H1 (cell line): ENCODE measurements at regions not wholly inside any gene's neighbourhood (a gene's known extent, or its start where the extent isn't known, plus 50 kb on each side); places are given as distances from the start of the nearest gene placed in this dataset.

Experiments used
- TAF1 ChIP-seq: IDR thresholded peaks from 2 replicates; pipeline ENCODE4 v1.6.1; 2011; ENCODE audit warnings: mild to moderate bottlenecking, low read depth, low read length
- ZNF274 ChIP-seq: IDR thresholded peaks from 2 replicates; pipeline ENCODE4 v1.7.0; 2012; ENCODE audit warnings: low read length, borderline replicate concordance; ENCODE audit errors: extremely low read depth
- TF ChIP-seq, protein P1 (sequence below): IDR thresholded peaks from 2 replicates; pipeline ENCODE4 v1.6.1; 2011; ENCODE audit warnings: low read depth, mild to moderate bottlenecking, low read length; ENCODE audit not compliant: insufficient read depth

DNA sequence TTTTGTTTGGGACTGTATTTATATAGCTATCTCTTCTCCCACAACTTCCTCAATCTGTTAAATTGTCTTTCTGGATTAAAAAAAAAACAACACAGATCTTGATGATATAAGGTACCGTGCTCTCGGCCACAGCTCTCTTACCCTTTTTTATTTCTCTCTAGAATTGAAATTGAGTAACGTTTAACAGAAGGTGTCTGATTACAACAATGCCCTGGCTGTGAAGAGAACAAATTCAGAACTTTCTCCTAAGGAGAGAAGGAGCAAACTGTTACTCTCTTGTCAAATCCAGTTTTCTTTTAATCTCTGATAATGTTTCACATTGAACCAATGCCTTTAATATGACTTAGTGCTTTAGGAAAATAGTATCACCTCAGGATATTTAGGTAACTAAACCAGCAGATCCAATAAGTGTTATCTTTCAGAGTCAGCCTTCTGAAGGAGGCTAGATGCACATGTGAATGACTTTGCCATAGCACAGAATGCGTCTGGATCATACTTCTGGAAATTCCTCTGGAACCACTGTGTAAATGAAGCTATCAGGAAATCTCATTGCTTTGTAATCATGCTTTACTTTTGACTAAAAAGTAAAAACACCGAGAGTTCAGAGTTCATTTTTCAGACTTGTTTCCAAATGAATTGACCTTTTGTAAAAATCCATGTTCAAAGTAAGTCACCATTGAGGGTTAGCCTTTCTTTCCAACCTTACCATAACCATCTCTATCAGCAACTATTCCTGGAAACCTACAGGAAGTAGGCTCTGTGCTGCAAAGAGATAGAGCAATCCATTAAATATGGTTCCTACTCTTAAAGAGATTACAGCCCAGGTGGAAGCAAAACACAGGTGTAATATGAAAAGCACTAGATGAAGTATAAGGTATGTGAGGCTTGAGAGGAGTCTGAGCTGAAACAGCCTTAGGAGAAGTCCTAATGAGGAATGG is 147.0 kb upstream of the OSR1 start (continued):
- TF ChIP-seq, protein P1, sequence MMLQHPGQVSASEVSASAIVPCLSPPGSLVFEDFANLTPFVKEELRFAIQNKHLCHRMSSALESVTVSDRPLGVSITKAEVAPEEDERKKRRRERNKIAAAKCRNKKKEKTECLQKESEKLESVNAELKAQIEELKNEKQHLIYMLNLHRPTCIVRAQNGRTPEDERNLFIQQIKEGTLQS = no peak
- TF ChIP-seq TAF1 (no peak), ZNF274 (no peak)
